Lower leg skin (tissue), 3 donors: ENCODE measurements at regions not wholly inside any gene's neighbourhood (a gene's known extent, or its start where the extent isn't known, plus 50 kb on each side); places are given as distances from the start of the nearest gene placed in this dataset.

Source experiments
- CTCF ChIP-seq, 3 donors: fragments of 450-650 bp; IDR thresholded peaks; one replicate each; pipeline ENCODE4 v1.5.1; 2016; ENCODE audit warnings: antibody characterized with exemption in 3 of 3, mild to moderate bottlenecking in 3 of 3, moderate library complexity in 2 of 3
- POLR2A ChIP-seq, 2 donors: fragments of 450-650 bp; IDR thresholded peaks; one replicate each; pipeline ENCODE4 v1.6.1; 2016 to 2017; ENCODE audit warnings: antibody characterized with exemption in 2 of 2, mild to moderate bottlenecking in 1 of 2, moderate library complexity in 1 of 2

DNA sequence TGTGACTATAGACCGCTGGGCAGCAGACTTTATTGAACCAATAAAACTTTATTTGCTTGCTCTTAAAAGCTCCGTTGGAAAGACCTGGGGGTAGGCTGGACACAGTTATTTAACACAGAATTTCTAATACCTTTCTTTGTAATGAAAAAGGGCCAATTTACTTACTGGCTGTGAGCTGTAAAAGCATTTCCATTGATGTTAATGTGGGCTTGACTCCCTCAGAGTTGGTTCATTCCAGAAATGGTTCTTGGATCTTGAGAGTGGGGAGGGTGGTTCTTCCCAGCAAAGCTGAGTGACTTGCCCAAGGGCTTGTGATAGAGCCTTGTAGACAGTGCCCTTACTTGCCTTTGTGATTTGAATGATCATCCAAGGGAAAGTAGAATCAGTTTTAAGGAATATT lies 100.6 kb downstream of the SOX4 start:
- TF ChIP-seq CTCF (IDR thresholded peaks at IDR 0.05) (no peak), POLR2A (IDR thresholded peaks at IDR 0.05) (no peak)
